IMR-90 (cell line): ENCODE measurements at regions not wholly inside any gene's neighbourhood (a gene's known extent, or its start where the extent isn't known, plus 50 kb on each side); places are given as distances from the start of the nearest gene placed in this dataset.

Experiments
- ATAC-seq: fragments of 200-7000 bp; cut with Tn5 transposase; 2 replicates; pipeline ENCODE4 v1.9.1; 2020; ENCODE audit warnings: low read depth, mild to moderate bottlenecking, moderate library complexity
- BruUV-seq: library from RNA; stranded (reverse); fragments of 400-500 nt; replicated peaks from 2 replicates; lab custom pipeline; 2021; lab: Mats Ljungman, UMichigan
- CTCF ChIA-PET: fragments of 300-600 bp; formaldehyde crosslinking; extraction: SDS; loops from one replicate; lab custom pipeline; 2021; ENCODE audit warnings: antibody characterized with exemption; lab: Yijun Ruan, JAX
- POLR2A ChIA-PET: fragments of 300-600 bp; sonication (Branson Sonifier 250); formaldehyde crosslinking; loops from one replicate; lab custom pipeline; 2022; ENCODE audit warnings: antibody characterized with exemption; ENCODE audit not compliant: unreplicated experiment; lab: Charles Lee
- DNase-seq: peaks from one replicate; pipeline ENCODE4 v3.0.0; 2013
- H2AFZ ChIP-seq: replicated peaks from 2 replicates; pipeline ENCODE3; 2013; ENCODE audit warnings: low read length, mild to moderate bottlenecking; ENCODE audit not compliant: poor library complexity
- H2AK5ac ChIP-seq: 2 replicates; pipeline ENCODE4 v1.6.1; 2013; ENCODE audit warnings: low read depth, low read length, inconsistent platforms
- H2AK9ac ChIP-seq: replicated peaks from 2 replicates; pipeline ENCODE3; 2013; ENCODE audit warnings: mild to moderate bottlenecking, low read depth, low read length, moderate library complexity; ENCODE audit not compliant: poor library complexity
- H2BK120ac ChIP-seq: 2 replicates; pipeline ENCODE4 v1.6.1; 2013; ENCODE audit warnings: low read depth, low read length, inconsistent platforms
- H2BK15ac ChIP-seq: 3 replicates; pipeline ENCODE4 v1.6.1; 2013; ENCODE audit warnings: low read depth, low read length, inconsistent platforms
- H2BK20ac ChIP-seq: 2 replicates; pipeline ENCODE4 v1.6.1; 2013; ENCODE audit warnings: low read depth, mild to moderate bottlenecking, inconsistent platforms, low read length, moderate library complexity
- H2BK5ac ChIP-seq: 2 replicates; pipeline ENCODE4 v1.6.1; 2013; ENCODE audit warnings: mild to moderate bottlenecking, low read depth, low read length, inconsistent platforms; ENCODE audit not compliant: poor library complexity, severe bottlenecking
- H3K14ac ChIP-seq: replicated peaks from 2 replicates; pipeline ENCODE4 v1.6.1; 2013; ENCODE audit warnings: low read depth, low read length, inconsistent platforms
- H3K18ac ChIP-seq: 2 replicates; pipeline ENCODE4 v1.6.1; 2013; ENCODE audit warnings: low read depth, low read length, control low read depth
- H3K23ac ChIP-seq: 2 replicates; pipeline ENCODE4 v1.6.1; 2013; ENCODE audit warnings: low read depth, low read length, inconsistent platforms
- H3K27ac ChIP-seq: 2 replicates; pipeline ENCODE4 v1.5.1; 2013; ENCODE audit warnings: mild to moderate bottlenecking, control low read depth, low read length; ENCODE audit not compliant: insufficient read depth
- H3K27me3 ChIP-seq: 2 replicates; pipeline ENCODE4 v1.6.1; 2013; ENCODE audit warnings: low read length; ENCODE audit not compliant: control insufficient read depth, insufficient read depth
- H3K36me3 ChIP-seq: 2 replicates; pipeline ENCODE4 v1.6.1; 2013; ENCODE audit warnings: low read length, mixed read lengths; ENCODE audit not compliant: control insufficient read depth, insufficient read depth
- H3K4ac ChIP-seq: 2 replicates; pipeline ENCODE4 v1.6.1; 2013; ENCODE audit warnings: low read depth, low read length, inconsistent platforms
- H3K4me1 ChIP-seq: 2 replicates; pipeline ENCODE4 v1.6.1; 2013; ENCODE audit warnings: low read length, mixed read lengths; ENCODE audit not compliant: control insufficient read depth, insufficient read depth
- H3K4me2 ChIP-seq: 2 replicates; pipeline ENCODE4 v1.6.1; 2013; ENCODE audit warnings: low read depth, mild to moderate bottlenecking, control low read depth, low read length, moderate library complexity
- H3K4me3 ChIP-seq: 2 replicates; pipeline ENCODE4 v1.5.1; 2013; ENCODE audit warnings: low read depth, mild to moderate bottlenecking, control low read depth, low read length, moderate library complexity; ENCODE audit not compliant: insufficient read depth
- H3K56ac ChIP-seq: 2 replicates; pipeline ENCODE4 v1.6.1; 2013; ENCODE audit warnings: low read length, inconsistent platforms; ENCODE audit not compliant: insufficient read depth; ENCODE audit errors: extremely low read depth
- H3K79me1 ChIP-seq, 2 experiments: 2 replicates each; pipeline ENCODE4 v1.6.1; 2013; ENCODE audit warnings: low read length in 2 of 2, inconsistent platforms in 1 of 2, low read depth in 1 of 2
- H3K9ac ChIP-seq: 2 replicates; pipeline ENCODE4 v1.6.1; 2013; ENCODE audit warnings: low read depth, low read length, control low read depth
- H3K9me1 ChIP-seq: 2 replicates; pipeline ENCODE4 v1.6.1; 2013; ENCODE audit warnings: low read length, inconsistent platforms; ENCODE audit not compliant: insufficient read depth
- H3K9me3 ChIP-seq: 2 replicates; pipeline ENCODE4 v1.6.1; 2013; ENCODE audit warnings: low read length; ENCODE audit not compliant: control insufficient read depth, insufficient read depth
- H4K20me1 ChIP-seq: 2 replicates; pipeline ENCODE4 v1.6.1; 2013; ENCODE audit warnings: low read length, inconsistent platforms; ENCODE audit not compliant: insufficient read depth
- H4K5ac ChIP-seq: 2 replicates; pipeline ENCODE4 v1.6.1; 2013; ENCODE audit warnings: mild to moderate bottlenecking, low read depth, low read length, control low read depth
- H4K8ac ChIP-seq, 2 experiments: 2 replicates each; pipeline ENCODE4 v1.6.1; 2013; ENCODE audit warnings: low read depth in 2 of 2, low read length in 2 of 2, control low read depth in 1 of 2, inconsistent platforms in 1 of 2
- H4K91ac ChIP-seq: 2 replicates; pipeline ENCODE4 v1.6.1; 2013; ENCODE audit warnings: low read depth, low read length, inconsistent platforms; ENCODE audit not compliant: insufficient read depth
- CEBPB ChIP-seq: IDR thresholded peaks from 2 replicates; pipeline ENCODE4 v1.6.1; 2012; ENCODE audit warnings: low read depth, low read length, improper control_type of control experiment
- CTCF ChIP-seq: conservative IDR thresholded peaks from 2 replicates; pipeline ENCODE4 v1.5.1; 2012; ENCODE audit warnings: mild to moderate bottlenecking, low read depth, low read length, improper control_type of control experiment
- FOS ChIP-seq: fragments of 150-350 bp; IDR thresholded peaks from 2 replicates; pipeline ENCODE4 v1.6.1; 2016; ENCODE audit warnings: low read depth, low read length
- MXI1 ChIP-seq: IDR thresholded peaks from 2 replicates; pipeline ENCODE4 v1.6.1; 2012; ENCODE audit warnings: low read depth, mild to moderate bottlenecking, low read length, moderate library complexity, borderline replicate concordance
- POLR2A ChIP-seq: IDR thresholded peaks from 2 replicates; pipeline ENCODE4 v1.6.1; 2012; ENCODE audit warnings: mild to moderate bottlenecking, low read depth, low read length
- RAD21 ChIP-seq: IDR thresholded peaks from 2 replicates; pipeline ENCODE4 v1.6.1; 2012; ENCODE audit warnings: low read length, improper control_type of control experiment
- RCOR1 ChIP-seq: IDR thresholded peaks from 2 replicates; pipeline ENCODE4 v1.6.1; 2012; ENCODE audit warnings: mild to moderate bottlenecking, low read length, improper control_type of control experiment; ENCODE audit not compliant: insufficient replicate concordance
- RFX5 ChIP-seq: IDR thresholded peaks from 2 replicates; pipeline ENCODE4 v1.8.0; 2012; ENCODE audit warnings: low read depth, mild to moderate bottlenecking, low read length, moderate library complexity
- SMC3 ChIP-seq: fragments of 150-350 bp; IDR thresholded peaks from 2 replicates; pipeline ENCODE4 v1.6.1; 2016; ENCODE audit warnings: low read depth, mild to moderate bottlenecking, antibody characterized with exemption, low read length, moderate library complexity
- USF2 ChIP-seq: fragments of 150-350 bp; IDR thresholded peaks from 2 replicates; pipeline ENCODE4 v1.6.1; 2017; ENCODE audit warnings: mild to moderate bottlenecking, antibody characterized with exemption, low read length, low read depth
- WGBS, 2 experiments: methylation state at CpG; one replicate each; pipeline versions ENCODE4 v1.1.5 to v1.1.7; 2013; ENCODE audit warnings: missing lambda C conversion rate in 2 of 2; ENCODE audit not compliant: insufficient read length in 1 of 2; ENCODE audit errors: extremely low coverage in 2 of 2; 5-methylcytosine and 5-hydroxymethylcytosine counted together
- dilution Hi-C: fragments of 300-500 bp; cut with HindIII; formaldehyde crosslinking; loops from one replicate; pipeline ENCODE4 v1.14.3; 2018; ENCODE audit warnings: low sequenced_read_pairs; ENCODE audit not compliant: unreplicated experiment
- in situ Hi-C: fragments of 300-500 bp; cut with MboI; formaldehyde crosslinking; loops from 3 replicates; pipeline ENCODE4 v1.14.3; 2019; ENCODE audit warnings: low sequenced_read_pairs, inconsistent platforms, mixed read lengths
- intact Hi-C: fragments of 100-400 bp; cut with micrococcal nuclease; formaldehyde crosslinking; loops from 2 replicates; pipeline ENCODE4 v1.10.0; 2022

GRCh38 chr5:154573011-154573410 lies 95.0 kb upstream of the HAND1 start:
- H3K14ac ChIP-seq: no peak overlapping the region
- no peak overlapping the region for H3K9ac ChIP-seq
- H4K8ac ChIP-seq: no peak overlapping the region
- no peak overlapping the region for H2BK15ac ChIP-seq
- H3K56ac ChIP-seq: no peak overlapping the region
- no peak overlapping the region for H2BK120ac ChIP-seq
- no peak overlapping the region for H2BK5ac ChIP-seq
- H3K9me3 ChIP-seq: no peaks in the 10 kb centered on the region
- no peak overlapping the region for H2AK9ac ChIP-seq
- no peak overlapping the region for H3K4me3 ChIP-seq
- no peak overlapping the region for H3K23ac ChIP-seq
- no TSS peak for BruUV-seq
- in situ Hi-C loops: no loop called here
- H2AFZ ChIP-seq: no peak overlapping the region
- intact Hi-C loops: no loop called here
- no peak overlapping the region for H3K4ac ChIP-seq
- no peak overlapping the region for H4K5ac ChIP-seq
- H4K91ac ChIP-seq: no peak overlapping the region
- no peaks in the 10 kb centered on the region for H3K4me1 ChIP-seq
- WGBS, 2 experiments: 67% methylated on average over 1 of the region's 6 CpGs; no CpG with 5 or more reads in 1 of the 2 experiments
- no peak overlapping the region for H2BK20ac ChIP-seq
- no peaks in the 10 kb centered on the region for H3K9me1 ChIP-seq
- no peaks in the 10 kb centered on the region for H3K79me1 ChIP-seq
- DNase-seq (no peak), ATAC-seq (no peak)
- no peak overlapping the region for H2AK5ac ChIP-seq
- H3K18ac ChIP-seq: no peak overlapping the region
- H4K20me1 ChIP-seq: no peaks in the 10 kb centered on the region
- CTCF ChIA-PET: no interaction called here
- H3K27me3 ChIP-seq: peaks cover 45% of the 10 kb centered on the region
- no peak overlapping the region for H3K4me2 ChIP-seq
- dilution Hi-C loops: no loop called here
- TF ChIP-seq USF2 (no peak), FOS (no peak), CTCF (no peak), RAD21 (no peak), RFX5 (no peak), MXI1 (no peak), RCOR1 (no peak), POLR2A (no peak), SMC3 (no peak), CEBPB (no peak)
- no peak overlapping the region for H3K27ac ChIP-seq
- POLR2A ChIA-PET: no interaction called here
- H3K36me3 ChIP-seq: no peaks in the 10 kb centered on the region
